Inflammatory macrophage treated with lipopolysaccharide for 4 hours (primary cell): ENCODE measurements at regions not wholly inside any gene's neighbourhood (a gene's known extent, or its start where the extent isn't known, plus 50 kb on each side); places are given as distances from the start of the nearest gene placed in this dataset.
"Not testable (repeated sequence)": the region's sequence is repeated elsewhere in the genome, so short reads cannot be mapped to it uniquely, and the experiment has no call there.

Source experiments
- DNase-seq: peaks from one replicate; pipeline ENCODE4 v3.0.0-alpha.2; 2020

DNA sequence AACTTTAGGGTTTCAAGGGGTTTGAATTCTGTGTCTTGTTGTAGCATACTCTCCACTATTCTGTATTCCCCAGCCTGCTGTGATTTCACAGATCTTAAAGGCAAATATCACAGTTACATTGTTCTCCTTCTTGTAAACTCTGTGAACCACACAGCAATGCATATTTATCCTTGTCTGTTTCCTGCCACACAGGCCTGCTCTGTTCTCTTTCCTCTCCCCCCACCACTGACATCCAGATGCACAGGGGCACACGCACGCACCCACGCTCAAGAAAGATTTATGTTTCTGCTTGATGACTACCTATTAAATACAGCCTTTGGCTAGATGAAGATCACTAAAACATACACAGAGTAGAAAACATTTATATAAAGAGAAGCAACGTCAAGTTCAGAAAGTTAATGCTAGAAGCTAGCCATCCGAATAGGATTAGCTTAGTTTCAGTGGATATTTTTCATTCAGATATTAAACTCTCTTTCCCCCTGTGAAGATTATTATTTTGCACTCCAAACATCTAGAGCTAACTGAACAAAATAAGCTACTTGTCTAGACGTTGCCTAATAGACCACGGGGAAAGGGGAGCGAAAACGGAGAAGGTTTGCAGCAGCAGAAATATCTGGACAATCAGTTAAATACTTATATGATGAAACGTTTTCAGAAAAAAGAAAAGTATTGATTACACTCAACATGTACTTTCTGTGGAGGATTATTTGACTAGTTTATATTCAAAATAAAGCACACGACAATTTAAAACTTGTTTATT lies 193.1 kb upstream of the SEMA3C start:
- no peak for DNase-seq

- no peak for DNase-seq
These were observed 192.5 kb upstream of the SEMA3C start for GRCh38 chr7:81111358-81111757.

DNA sequence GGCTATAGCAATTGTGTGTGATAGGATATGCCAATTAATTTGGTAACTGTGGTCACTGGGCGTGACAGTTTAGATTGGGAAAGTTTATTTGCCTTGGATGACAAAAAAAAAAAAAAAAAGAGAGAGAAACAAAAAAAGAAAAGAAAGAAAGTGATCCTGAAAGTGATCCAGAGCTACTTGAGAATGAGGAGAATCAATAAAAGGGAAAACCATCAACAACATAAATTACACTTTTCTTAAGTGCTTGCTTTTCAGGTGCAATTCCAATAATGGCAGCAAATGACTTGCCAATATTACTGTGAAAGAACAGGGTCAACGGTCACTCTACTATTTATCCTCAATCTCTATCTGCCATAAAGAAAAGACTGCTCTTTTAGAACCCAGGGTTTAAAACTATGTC lies 191.8 kb upstream of the SEMA3C start:
- no peak for DNase-seq

DNA sequence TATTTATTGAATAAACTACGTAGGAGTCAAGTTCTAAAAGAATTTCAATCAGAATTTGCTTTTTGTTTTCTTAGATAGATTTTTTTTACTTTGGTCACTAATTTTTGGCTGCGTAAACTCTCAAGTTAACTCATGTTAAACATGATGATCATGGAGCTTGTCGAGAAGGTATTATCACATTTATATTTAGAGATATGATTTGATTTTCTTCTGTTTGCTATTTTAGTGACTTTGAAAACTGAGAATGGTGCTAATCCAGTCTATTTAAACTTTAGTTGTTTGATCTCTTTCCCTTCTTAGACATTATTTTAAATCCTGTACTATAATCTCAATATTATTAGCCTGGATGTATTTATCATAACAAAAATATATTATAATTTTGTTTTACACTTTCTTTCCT lies 179.4 kb upstream of the SEMA3C start:
- no peak for DNase-seq

DNA sequence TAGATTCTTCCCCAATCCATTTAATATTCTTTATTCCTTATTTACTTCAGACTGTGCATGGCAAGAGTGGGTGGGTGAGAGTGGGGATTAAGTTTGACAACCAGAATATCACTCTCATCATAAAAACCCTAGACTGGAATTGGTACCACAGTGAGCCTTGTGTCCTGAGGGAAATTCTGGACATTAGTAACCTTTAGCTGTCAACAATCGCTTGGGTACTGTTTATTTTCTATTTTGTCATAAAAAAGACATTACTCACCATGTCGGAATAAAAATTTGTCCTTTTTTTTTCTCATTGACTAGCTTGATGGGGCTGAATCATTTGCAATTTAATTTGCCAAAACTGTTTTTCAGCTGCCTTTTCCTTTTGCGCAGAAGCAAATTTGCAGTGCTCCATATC lies 176.1 kb upstream of the SEMA3C start:
- DNase-seq, result no peak

DNA sequence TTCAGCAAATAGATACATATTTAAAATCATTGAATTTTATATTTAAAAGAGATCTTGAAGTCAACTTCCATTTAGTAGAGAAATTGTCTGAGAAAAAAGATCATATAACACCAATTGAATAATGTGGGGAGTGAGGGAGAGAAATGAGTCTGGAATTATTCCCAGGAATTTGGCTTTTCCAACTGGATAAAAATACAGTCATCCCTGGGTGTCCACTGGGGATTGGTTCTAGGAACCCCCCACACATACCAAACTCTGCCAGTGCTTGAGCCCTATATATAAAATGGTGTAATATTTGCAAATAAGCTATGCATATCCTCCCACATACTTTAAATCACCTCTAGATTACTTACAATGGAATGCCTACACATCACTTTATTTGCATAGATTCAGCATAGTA lies 162.8 kb upstream of the SEMA3C start:
- no peak for DNase-seq

DNA sequence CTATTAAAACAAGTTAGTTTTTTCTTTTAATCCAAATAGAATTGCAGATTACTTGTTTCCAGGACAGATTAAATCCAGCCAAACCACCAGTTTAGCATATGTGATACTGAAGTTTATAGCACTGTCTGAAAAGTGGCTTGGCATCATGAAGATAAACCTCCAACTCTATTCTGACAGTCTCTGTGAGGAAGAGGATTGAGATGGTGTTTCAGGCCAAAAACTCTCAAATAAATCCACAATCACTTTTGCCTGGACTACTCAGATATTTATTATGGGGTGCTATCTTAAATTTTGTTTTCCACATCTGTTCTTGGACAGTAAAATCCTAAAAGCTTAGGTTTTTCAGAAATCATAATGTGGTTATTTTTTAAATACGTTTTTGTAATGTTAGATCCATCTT lies 161.7 kb upstream of the SEMA3C start:
- no peak for DNase-seq

DNA sequence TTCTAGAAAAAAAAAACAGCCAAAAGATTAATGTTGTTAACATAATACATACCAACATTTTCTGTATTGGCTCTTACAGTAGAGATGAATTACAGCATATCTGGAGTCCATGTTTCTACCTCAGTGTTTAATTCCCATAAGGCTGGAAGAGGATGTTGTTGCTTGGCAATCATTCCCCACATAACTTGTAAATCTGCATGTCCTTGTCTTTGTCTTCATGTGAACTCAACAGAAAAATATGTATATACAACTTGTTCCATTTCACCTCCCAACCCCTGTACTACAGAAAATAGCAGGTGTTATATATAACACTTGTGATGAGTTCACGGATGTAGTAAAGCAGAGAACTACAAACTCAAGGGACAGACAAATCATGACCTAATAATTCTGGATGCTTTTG lies 160.9 kb upstream of the SEMA3C start:
- no peak for DNase-seq

DNA sequence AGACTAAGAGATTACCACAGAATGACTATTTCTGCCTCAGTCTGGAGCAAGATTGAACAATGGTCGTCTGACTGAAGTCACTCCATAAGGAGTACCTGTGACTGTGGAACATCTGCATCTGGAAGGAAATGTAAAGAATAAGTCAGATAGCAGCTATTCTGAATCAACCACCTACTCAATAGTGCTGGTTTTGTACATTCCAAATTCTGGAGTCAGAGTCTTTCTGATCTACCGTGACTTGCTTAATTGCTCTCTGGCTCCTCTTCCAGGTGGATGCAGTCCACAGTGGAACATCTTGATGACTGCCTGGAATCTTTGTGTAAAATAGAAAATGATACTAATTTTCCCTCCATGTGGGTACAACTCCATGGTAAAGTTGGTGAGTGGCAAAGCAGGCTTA lies 156.3 kb upstream of the SEMA3C start:
- DNase-seq, result no peak

DNA sequence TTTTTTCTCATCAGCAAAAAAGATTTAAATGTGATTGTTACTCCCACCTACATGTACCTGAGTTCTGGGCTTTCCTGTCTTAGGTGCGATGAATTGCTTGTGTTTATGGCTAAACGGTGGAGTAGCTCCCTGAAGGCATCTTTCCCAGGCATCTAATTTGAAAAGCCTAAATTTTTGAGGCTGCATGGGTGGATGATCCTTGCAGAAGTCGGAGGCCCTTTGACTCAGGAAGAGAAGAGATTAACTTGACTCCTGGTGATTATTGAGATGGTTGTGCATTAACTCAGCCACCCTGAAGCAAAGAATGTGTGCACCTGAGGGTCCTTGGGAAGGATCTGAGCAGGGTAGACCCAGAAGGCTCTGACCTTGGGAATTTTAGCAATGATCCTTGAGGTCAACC lies 155.6 kb upstream of the SEMA3C start:
- DNase-seq, result no peak

GRCh38 chr7:81073931-81074251 lies 155.0 kb upstream of the SEMA3C start:
- DNase-seq, result no peak

- no peak for DNase-seq
These were observed 152.1 kb upstream of the SEMA3C start for GRCh38 chr7:81070956-81071355.

DNA sequence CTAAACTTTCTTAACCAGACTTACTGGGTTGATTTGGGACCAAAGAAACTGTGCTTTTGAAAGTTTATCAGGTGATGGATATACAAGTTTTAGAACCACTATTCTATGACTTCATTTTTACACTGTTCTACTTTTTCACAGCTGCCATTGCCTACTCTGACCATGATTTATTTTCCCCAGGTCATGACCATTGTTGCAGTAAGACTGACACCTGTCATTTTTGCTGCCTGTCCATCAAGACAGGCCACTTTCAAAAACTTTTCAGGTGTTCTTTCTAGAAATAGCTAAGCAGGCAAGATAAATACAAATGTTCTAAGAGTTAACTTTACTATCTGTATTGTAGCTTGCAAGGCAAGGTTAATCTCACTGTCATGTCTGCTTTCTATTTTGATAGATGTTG lies 147.9 kb upstream of the SEMA3C start:
- DNase-seq, result no peak

- no peak for DNase-seq
These were observed 145.6 kb upstream of the SEMA3C start for GRCh38 chr7:81064426-81064825.

- DNase-seq, result no peak
These were observed 143.9 kb upstream of the SEMA3C start for GRCh38 chr7:81062755-81063154.

- not testable (repeated sequence) for DNase-seq
These were observed 138.6 kb upstream of the SEMA3C start for GRCh38 chr7:81057469-81057868.

DNA sequence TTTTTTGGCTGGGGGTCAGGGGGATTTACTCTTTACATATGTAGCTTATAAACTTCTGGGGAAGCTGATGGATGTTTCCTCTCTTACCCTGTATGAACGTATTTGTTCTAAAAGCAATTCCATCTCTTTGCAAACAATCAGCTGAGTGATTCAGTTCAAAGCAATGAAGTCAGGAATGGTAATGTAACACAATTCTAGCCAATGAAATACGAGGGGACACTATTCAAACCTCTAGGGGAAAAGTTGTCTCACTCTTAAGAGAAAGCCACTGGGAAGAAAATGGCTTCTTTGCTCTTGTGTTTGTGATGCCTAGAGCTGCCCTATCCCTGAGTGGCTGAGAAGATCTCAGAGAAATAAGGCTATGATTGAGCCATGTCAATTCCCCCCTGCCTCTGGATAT lies 134.8 kb upstream of the SEMA3C start:
- DNase-seq, result no peak

DNA sequence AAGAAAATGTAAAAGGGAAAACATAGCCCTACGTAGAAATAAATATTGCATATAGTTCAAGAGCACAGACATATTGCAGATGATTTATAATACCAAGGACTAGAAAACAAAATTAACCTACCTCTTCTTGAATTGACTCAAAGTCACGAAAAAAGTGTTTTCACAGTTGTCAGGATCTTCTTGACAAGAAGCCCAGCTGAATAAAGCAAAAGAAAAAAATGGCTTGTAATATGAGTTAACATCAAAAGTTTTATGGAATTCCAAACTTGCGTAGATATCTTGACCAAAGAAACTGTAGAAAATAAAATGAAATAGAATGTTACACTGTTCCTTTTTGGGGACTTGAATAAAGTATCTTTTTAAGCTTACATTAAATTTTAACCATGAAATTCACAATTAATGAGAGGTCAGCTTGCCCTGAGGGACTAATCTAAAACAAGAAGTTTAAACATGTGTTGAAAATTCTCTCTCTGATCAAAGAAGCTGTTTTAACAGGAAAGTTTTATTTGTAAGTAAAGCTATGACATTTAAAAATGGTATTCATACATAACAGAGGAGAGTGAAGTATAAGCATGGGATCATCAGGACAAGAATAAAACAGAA lies 133.1 kb upstream of the SEMA3C start:
- DNase-seq, result no peak

GRCh38 chr7:81045491-81046030 lies 126.7 kb upstream of the SEMA3C start:
- no peak for DNase-seq

GRCh38 chr7:81042646-81043045 lies 123.8 kb upstream of the SEMA3C start:
- DNase-seq, result not testable (repeated sequence)

DNA sequence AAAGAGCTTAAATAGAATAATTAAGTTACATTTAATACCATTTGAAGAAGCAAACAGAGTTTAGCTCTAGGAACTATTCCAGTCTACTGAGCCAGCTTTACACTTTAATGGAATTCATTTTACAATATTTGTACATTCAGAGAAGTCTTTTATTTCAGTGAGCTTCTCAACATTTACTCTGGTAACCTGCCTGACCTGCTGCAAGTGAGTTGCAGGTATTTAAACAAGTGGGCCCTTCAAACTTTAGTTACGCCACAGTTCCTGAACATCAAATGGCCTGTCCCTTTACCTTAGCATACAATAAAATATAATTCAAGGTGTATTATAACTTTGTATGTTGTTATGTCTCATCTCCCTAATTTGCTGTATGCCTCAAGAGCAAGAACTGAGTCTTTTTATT lies 121.6 kb upstream of the SEMA3C start:
- DNase-seq, result no peak

GRCh38 chr7:81036871-81037270 lies 118.0 kb upstream of the SEMA3C start:
- no peak for DNase-seq

DNA sequence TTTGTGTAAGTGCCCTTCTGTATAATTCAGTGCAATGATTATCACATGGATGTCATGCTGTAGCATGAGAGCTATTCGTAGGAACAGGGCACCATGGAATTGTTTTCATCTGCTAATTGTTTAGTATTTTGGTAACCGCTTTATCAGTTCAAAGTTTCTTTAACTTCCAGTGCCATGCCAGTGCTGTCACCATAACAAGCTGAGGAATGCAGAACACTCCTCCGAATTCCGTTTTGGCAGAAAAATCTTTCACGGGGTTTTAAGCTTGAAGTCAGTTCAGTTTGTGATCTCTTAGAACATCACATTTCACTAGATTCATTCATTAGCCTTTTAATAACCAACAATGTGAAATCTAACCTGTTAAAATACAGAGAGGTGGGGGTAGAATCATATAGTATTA lies 117.2 kb upstream of the SEMA3C start:
- DNase-seq, result no peak

GRCh38 chr7:81031996-81032395 lies 113.1 kb upstream of the SEMA3C start:
- DNase-seq, result no peak

- DNase-seq, result no peak
These were observed 112.4 kb upstream of the SEMA3C start for GRCh38 chr7:81031243-81031642.
